ENCODE measurements at regions not wholly inside any gene's neighbourhood (a gene's known extent, or its start where the extent isn't known, plus 50 kb on each side); places are given as distances from the start of the nearest gene placed in this dataset.

GRCh38 chrX:122579526-122579925 lies 604.6 kb upstream of the GRIA3 start:
- Histone ChIP-seq H3K9me3 (no peaks in the 10 kb centered on the region), H3K27me3 (replicated peaks; ENCODE audit: insufficient read depth) (no peaks in the 10 kb centered on the region), H3K36me3 (no peaks in the 10 kb centered on the region), H3K27ac (no peak overlapping the region), H3K4me3 (no peak overlapping the region), H3K4me1 (replicated peaks) (no peaks in the 10 kb centered on the region)
- TF ChIP-seq POLR2AphosphoS5 (IDR thresholded peaks at IDR 0.05) (no peak), CTCF (IDR thresholded peaks at IDR 0.05) (no peak)
- 72% methylated on average over 2 of the region's 2 CpGs for WGBS
- intact Hi-C loops (cut with DNase I): no loop called here
- DNase-seq (ENCODE audit: low spot score): no peak

GRCh38 chrX:122582280-122582974 lies 601.7 kb upstream of the GRIA3 start:
- Histone ChIP-seq H3K27me3 (replicated peaks; ENCODE audit: insufficient read depth) (no peaks in the 10 kb centered on the region), H3K27ac (no peak overlapping the region), H3K9me3 (no peaks in the 10 kb centered on the region), H3K4me3 (no peak overlapping the region), H3K36me3 (no peaks in the 10 kb centered on the region), H3K4me1 (replicated peaks) (no peaks in the 10 kb centered on the region)
- no peak for DNase-seq (ENCODE audit: low spot score)
- no peak for TF ChIP-seq POLR2A (IDR thresholded peaks at IDR 0.05)
- intact Hi-C loops (cut with DNase I): no loop called here
- WGBS: 81% methylated on average over 4 of the region's 4 CpGs

- intact Hi-C loops (cut with DNase I): no loop called here
- Histone ChIP-seq H3K4me3 (no peak overlapping the region), H3K27me3 (replicated peaks; ENCODE audit: insufficient read depth) (no peaks in the 10 kb centered on the region), H3K36me3 (no peaks in the 10 kb centered on the region), H3K4me1 (replicated peaks) (no peaks in the 10 kb centered on the region), H3K9me3 (no peaks in the 10 kb centered on the region), H3K27ac (no peak overlapping the region)
- TF ChIP-seq CTCF (IDR thresholded peaks at IDR 0.05): no peak
- no peak for DNase-seq (ENCODE audit: low spot score)
Measured at GRCh38 chrX:122582975-122583305, 601.1 kb upstream of the GRIA3 start.

GRCh38 chrX:122583551-122583950 lies 600.5 kb upstream of the GRIA3 start:
- WGBS: 74% methylated on average over 3 of the region's 3 CpGs
- Histone ChIP-seq H3K9me3 (no peaks in the 10 kb centered on the region), H3K27ac (no peak overlapping the region), H3K36me3 (no peaks in the 10 kb centered on the region), H3K27me3 (replicated peaks; ENCODE audit: insufficient read depth) (no peaks in the 10 kb centered on the region), H3K4me1 (replicated peaks) (no peaks in the 10 kb centered on the region), H3K4me3 (no peak overlapping the region)
- no peak for TF ChIP-seq POLR2A (IDR thresholded peaks at IDR 0.05)
- no peak for TF ChIP-seq POLR2AphosphoS5 (IDR thresholded peaks at IDR 0.05)
- no peak for TF ChIP-seq CTCF (IDR thresholded peaks at IDR 0.05)
- DNase-seq (ENCODE audit: low spot score): no peak
- intact Hi-C loops (cut with DNase I): no loop called here

- no peak overlapping the region for H3K4me3 ChIP-seq
- intact Hi-C loops (cut with DNase I): no loop called here
- H3K27me3 ChIP-seq (replicated peaks; ENCODE audit: insufficient read depth): no peaks in the 10 kb centered on the region
- no peaks in the 10 kb centered on the region for H3K4me1 ChIP-seq (replicated peaks)
- TF ChIP-seq CTCF (IDR thresholded peaks at IDR 0.05): no peak
- TF ChIP-seq POLR2A (IDR thresholded peaks at IDR 0.05): no peak
- no peak for TF ChIP-seq POLR2AphosphoS5 (IDR thresholded peaks at IDR 0.05)
- DNase-seq (ENCODE audit: low spot score): no peak
- H3K27ac ChIP-seq: no peak overlapping the region
- no peaks in the 10 kb centered on the region for H3K36me3 ChIP-seq
- 36% methylated on average over 2 of the region's 2 CpGs for WGBS
- no peaks in the 10 kb centered on the region for H3K9me3 ChIP-seq
Measured at GRCh38 chrX:122584981-122585380, 599.1 kb upstream of the GRIA3 start.

All from prostate gland (tissue), 2 donors.